ENCODE measurements at regions not wholly inside any gene's neighbourhood (a gene's known extent, or its start where the extent isn't known, plus 50 kb on each side); places are given as distances from the start of the nearest gene placed in this dataset.

DNA sequence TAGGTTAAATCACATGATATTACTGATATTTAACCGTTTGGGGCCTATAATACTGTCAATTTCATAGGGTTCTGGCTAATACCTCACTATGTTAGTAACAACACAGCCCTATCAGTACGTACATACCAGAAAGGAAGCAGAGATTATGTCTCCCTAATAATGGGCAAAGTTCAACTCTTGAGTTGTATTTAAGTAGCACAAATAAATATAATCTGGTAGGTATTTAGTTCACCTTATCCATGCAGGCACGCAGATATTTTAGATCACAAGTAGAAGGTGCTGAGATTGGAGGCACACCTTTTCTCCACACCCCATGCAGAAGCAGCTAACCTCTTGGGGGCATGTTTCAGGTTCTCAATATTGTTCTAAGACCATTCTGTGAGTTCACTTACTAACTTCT is 118.9 kb downstream of the IRS1 start:
- no peaks in the 10 kb centered on the region for H3K27me3 ChIP-seq (ENCODE audit: insufficient read depth, low read depth, severe bottlenecking)
- TF ChIP-seq, protein P1, sequence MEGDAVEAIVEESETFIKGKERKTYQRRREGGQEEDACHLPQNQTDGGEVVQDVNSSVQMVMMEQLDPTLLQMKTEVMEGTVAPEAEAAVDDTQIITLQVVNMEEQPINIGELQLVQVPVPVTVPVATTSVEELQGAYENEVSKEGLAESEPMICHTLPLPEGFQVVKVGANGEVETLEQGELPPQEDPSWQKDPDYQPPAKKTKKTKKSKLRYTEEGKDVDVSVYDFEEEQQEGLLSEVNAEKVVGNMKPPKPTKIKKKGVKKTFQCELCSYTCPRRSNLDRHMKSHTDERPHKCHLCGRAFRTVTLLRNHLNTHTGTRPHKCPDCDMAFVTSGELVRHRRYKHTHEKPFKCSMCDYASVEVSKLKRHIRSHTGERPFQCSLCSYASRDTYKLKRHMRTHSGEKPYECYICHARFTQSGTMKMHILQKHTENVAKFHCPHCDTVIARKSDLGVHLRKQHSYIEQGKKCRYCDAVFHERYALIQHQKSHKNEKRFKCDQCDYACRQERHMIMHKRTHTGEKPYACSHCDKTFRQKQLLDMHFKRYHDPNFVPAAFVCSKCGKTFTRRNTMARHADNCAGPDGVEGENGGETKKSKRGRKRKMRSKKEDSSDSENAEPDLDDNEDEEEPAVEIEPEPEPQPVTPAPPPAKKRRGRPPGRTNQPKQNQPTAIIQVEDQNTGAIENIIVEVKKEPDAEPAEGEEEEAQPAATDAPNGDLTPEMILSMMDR (IDR thresholded peaks at IDR 0.05; ENCODE audit: low read depth, low read length): no peak
- H3K4me3 ChIP-seq (ENCODE audit: low read depth, low read length): no peak overlapping the region
- no peak overlapping the region for H3K27ac ChIP-seq
- H3K9me3 ChIP-seq (ENCODE audit: severe bottlenecking): no peaks in the 10 kb centered on the region
- no peak for DNase-seq
- no peaks in the 10 kb centered on the region for H3K36me3 ChIP-seq

DNA sequence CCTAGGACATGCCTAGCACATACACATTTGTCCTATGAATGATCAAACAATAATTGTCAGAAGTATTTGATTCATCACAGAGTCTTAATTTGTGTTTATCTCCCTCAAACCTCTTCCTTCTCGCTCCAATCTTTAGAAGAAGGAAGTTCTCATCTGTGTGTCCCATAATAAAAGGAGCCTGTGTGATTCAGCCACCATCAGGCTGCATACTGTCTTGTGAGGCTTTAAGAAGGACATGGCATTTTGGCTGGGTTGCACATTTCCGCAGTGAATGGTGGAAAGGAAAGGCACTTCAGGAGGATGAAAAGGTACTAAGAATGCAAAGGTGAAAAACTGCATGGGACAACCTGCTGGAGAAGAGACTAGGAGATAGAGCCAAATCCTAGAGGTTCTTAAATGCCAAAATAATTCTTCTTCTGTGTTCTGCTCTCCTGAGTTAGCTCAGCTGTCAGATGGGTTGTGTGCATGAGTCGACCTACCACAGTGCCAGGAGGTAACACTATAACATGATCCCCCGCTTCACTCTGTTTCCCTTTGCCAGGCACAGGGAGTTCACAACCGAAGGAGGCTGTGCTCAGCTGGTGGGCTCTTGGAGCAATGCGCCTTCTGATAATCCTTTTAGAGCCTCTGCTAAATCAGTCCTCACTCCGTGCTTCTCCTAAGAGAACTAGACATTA is 120.1 kb downstream of the IRS1 start:
- Histone ChIP-seq H3K27me3 (ENCODE audit: insufficient read depth, low read depth, severe bottlenecking) (no peaks in the 10 kb centered on the region), H3K9me3 (ENCODE audit: severe bottlenecking) (no peaks in the 10 kb centered on the region), H3K4me3 (ENCODE audit: low read depth, low read length) (no peak overlapping the region), H3K27ac (no peak overlapping the region), H3K36me3 (no peaks in the 10 kb centered on the region)
- TF ChIP-seq, protein P1 (IDR thresholded peaks at IDR 0.05; ENCODE audit: low read depth, low read length): no peak
- DNase-seq: peak; percentile 26

DNA sequence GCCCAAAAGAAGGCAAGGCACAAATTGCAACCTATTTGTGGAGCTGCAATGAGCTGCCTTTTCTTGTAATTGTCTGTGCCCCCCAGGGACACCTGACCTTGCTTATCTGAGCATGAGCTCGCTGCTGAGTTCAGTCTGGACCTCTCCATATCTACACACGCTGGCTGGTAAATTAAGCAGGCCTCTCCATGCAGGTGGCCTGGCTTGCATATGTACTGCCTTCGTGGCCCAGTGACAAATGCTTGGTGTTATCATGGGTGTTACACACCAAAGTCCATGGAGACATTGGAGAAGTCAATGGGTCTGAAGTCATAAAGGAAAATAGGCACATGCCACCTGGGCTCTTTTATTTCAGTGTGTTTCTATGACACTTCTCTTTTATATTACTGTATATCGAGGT is 121.2 kb downstream of the IRS1 start:
- Histone ChIP-seq H3K36me3 (no peaks in the 10 kb centered on the region), H3K4me3 (ENCODE audit: low read depth, low read length) (no peak overlapping the region), H3K27ac (no peak overlapping the region), H3K9me3 (ENCODE audit: severe bottlenecking) (no peaks in the 10 kb centered on the region), H3K27me3 (ENCODE audit: insufficient read depth, low read depth, severe bottlenecking) (no peaks in the 10 kb centered on the region)
- DNase-seq: no peak
- TF ChIP-seq, protein P1 (IDR thresholded peaks at IDR 0.05; ENCODE audit: low read depth, low read length): no peak

DNA sequence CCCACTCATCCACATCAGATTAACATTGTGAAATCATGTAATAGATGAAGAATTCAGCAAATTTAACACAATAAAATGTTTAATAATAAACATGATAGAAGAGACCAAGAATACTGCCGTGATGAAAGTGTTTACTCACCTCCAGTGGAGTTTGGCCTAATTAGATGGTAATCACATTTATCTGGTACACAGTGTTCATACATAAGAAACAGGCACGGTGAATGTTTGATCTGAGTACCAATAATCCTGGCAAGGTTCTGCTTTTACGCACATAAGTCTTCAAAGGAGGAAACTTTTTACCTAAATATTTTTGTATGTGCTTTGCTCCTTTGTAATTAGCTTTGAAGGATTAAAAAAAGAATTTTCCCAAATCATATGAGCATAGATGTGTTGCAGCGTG is 122.5 kb downstream of the IRS1 start:
- H3K27me3 ChIP-seq (ENCODE audit: insufficient read depth, low read depth, severe bottlenecking): no peaks in the 10 kb centered on the region

DNA sequence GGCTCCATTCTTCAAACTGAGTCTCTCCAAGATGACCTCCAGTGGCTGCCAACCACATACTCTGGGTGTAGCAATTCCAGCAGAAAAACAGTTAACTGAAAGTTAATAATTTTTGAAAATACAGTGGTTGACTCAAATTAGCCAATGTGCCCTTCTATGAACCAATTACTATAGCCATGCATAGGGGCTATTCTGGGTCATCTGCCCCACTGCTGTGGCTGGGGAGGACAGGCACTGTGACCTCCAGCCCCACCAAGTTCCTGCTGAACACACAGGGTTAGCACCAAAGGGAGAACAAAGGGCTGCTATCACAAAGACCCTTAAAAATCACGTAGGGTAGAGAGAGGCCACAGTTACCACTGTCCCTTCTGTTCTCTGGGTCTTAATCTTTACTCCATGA is 123.0 kb downstream of the IRS1 start:
- DNase-seq: no peak
- H3K4me3 ChIP-seq (ENCODE audit: low read depth, low read length): no peak overlapping the region
- H3K36me3 ChIP-seq: no peaks in the 10 kb centered on the region
- no peak overlapping the region for H3K27ac ChIP-seq
- no peaks in the 10 kb centered on the region for H3K9me3 ChIP-seq (ENCODE audit: severe bottlenecking)
- H3K27me3 ChIP-seq (ENCODE audit: insufficient read depth, low read depth, severe bottlenecking): no peaks in the 10 kb centered on the region
- TF ChIP-seq, protein P1 (IDR thresholded peaks at IDR 0.05; ENCODE audit: low read depth, low read length): no peak

More for the DNA sequence above, 122.5 kb downstream of the IRS1 start:
- H3K36me3 ChIP-seq: no peaks in the 10 kb centered on the region
- TF ChIP-seq, protein P1 (IDR thresholded peaks at IDR 0.05; ENCODE audit: low read depth, low read length): no peak
- no peak overlapping the region for H3K4me3 ChIP-seq (ENCODE audit: low read depth, low read length)
- H3K9me3 ChIP-seq (ENCODE audit: severe bottlenecking): no peaks in the 10 kb centered on the region
- H3K27ac ChIP-seq: no peak overlapping the region
- DNase-seq: no peak

DNA sequence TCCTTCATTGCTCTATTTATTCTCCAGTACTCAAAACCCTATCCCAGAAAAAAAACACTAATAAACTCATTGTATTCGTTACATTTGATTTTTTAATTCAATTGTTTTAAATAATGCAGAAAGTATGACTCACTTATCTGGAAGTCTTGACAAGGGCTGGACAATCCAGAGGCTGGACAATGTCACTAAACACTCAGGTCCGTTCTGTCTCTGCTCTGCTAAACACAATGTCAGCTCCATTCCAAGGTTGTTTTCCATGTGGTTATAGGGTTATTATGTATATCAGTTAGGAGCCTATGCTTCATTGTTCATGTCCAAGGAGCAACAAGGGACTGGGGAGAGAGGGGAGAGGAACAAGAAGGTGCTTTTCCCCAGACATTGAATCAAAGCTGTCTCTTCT is 125.5 kb downstream of the IRS1 start:
- no peak for DNase-seq
- H3K4me3 ChIP-seq (ENCODE audit: low read depth, low read length): no peak overlapping the region
- TF ChIP-seq, protein P1 (IDR thresholded peaks at IDR 0.05; ENCODE audit: low read depth, low read length): no peak
- no peaks in the 10 kb centered on the region for H3K36me3 ChIP-seq
- H3K27me3 ChIP-seq (ENCODE audit: insufficient read depth, low read depth, severe bottlenecking): no peaks in the 10 kb centered on the region
- H3K9me3 ChIP-seq (ENCODE audit: severe bottlenecking): no peaks in the 10 kb centered on the region
- no peak overlapping the region for H3K27ac ChIP-seq

Measured in WERI-Rb-1 (cell line).